Smooth muscle cell (in vitro differentiated cells): ENCODE measurements at regions not wholly inside any gene's neighbourhood (a gene's known extent, or its start where the extent isn't known, plus 50 kb on each side); places are given as distances from the start of the nearest gene placed in this dataset.
A peak's percentile ranks its signal among the peaks of the same experiment; 100 is the strongest.

Experiments
- DNase-seq: peaks from one replicate; lab custom pipeline; 2025; ENCODE audit not compliant: unreplicated experiment; lab: John Stamatoyannopoulos, UW
- H2AFZ ChIP-seq: fragments of 200-600 bp; sonication (generic); 2 replicates; pipeline ENCODE4 v1.6.0; 2016; ENCODE audit warnings: antibody characterized with exemption, low read depth, mild to moderate bottlenecking
- H3F3A ChIP-seq: fragments of 200-600 bp; sonication (generic); 2 replicates; pipeline ENCODE4 v1.6.0; 2017; ENCODE audit warnings: antibody characterized with exemption, low read depth
- H3K27ac ChIP-seq: fragments of 200-600 bp; sonication (generic); 2 replicates; pipeline ENCODE4 v1.5.1; 2016; ENCODE audit warnings: low read depth, mild to moderate bottlenecking
- H3K27me3 ChIP-seq: fragments of 200-600 bp; sonication (generic); 2 replicates; pipeline ENCODE4 v1.6.1; 2016; ENCODE audit warnings: low read depth, mild to moderate bottlenecking
- H3K36me3 ChIP-seq: fragments of 200-600 bp; sonication (generic); 2 replicates; pipeline ENCODE4 v1.5.1; 2016; ENCODE audit warnings: low read depth
- H3K4me1 ChIP-seq: fragments of 200-600 bp; sonication (generic); 2 replicates; pipeline ENCODE4 v1.5.1; 2016; ENCODE audit warnings: low read depth
- H3K4me2 ChIP-seq: fragments of 200-600 bp; sonication (generic); 2 replicates; pipeline ENCODE4 v1.6.0; 2016; ENCODE audit warnings: mild to moderate bottlenecking
- H3K4me3 ChIP-seq: fragments of 200-600 bp; sonication (generic); 2 replicates; pipeline ENCODE4 v1.5.1; 2016; ENCODE audit warnings: mild to moderate bottlenecking
- H3K79me2 ChIP-seq: fragments of 200-600 bp; sonication (generic); 2 replicates; pipeline ENCODE4 v1.6.0; 2016; ENCODE audit warnings: low read depth, mild to moderate bottlenecking
- H3K9ac ChIP-seq: fragments of 200-600 bp; sonication (generic); 2 replicates; pipeline ENCODE4 v1.6.0; 2016; ENCODE audit warnings: low read depth
- H3K9me3 ChIP-seq: fragments of 200-600 bp; sonication (generic); replicated peaks from 2 replicates; pipeline ENCODE4 v1.5.1; 2016; ENCODE audit warnings: low read depth
- H4K20me1 ChIP-seq: fragments of 200-600 bp; sonication (generic); 2 replicates; pipeline ENCODE4 v1.6.0; 2016; ENCODE audit warnings: low read depth
- CTCF ChIP-seq: fragments of 200-600 bp; sonication (generic); IDR thresholded peaks from 2 replicates; pipeline ENCODE4 v1.5.1; 2017; ENCODE audit warnings: borderline replicate concordance, mild to moderate bottlenecking, antibody characterized with exemption; ENCODE audit not compliant: insufficient read depth, poor library complexity, severe bottlenecking
- WGBS: methylation state at CpG from one replicate; pipeline ENCODE4 v1.1.7; 2016; ENCODE audit warnings: low lambda C conversion rate; 5-methylcytosine and 5-hydroxymethylcytosine counted together

GRCh38 chr13:105196052-105196451, 1339.4 kb downstream of the EFNB2 start:
- H3K9ac ChIP-seq = no peak overlapping the region
- no peaks in the 10 kb centered on the region for H3K9me3 ChIP-seq
- no peak overlapping the region for H3K4me2 ChIP-seq
- H4K20me1 ChIP-seq = no peaks in the 10 kb centered on the region
- peak overlapping the region; percentile 27 for H3K27ac ChIP-seq
- H2AFZ ChIP-seq = peak overlapping the region; percentile 48
- no peaks in the 10 kb centered on the region for H3K4me1 ChIP-seq
- WGBS = 59% methylated on average over 5 of the region's 5 CpGs
- no peaks in the 10 kb centered on the region for H3K27me3 ChIP-seq
- H3F3A ChIP-seq = no peaks in the 10 kb centered on the region
- H3K79me2 ChIP-seq = no peaks in the 10 kb centered on the region
- no peak overlapping the region for H3K4me3 ChIP-seq
- DNase-seq = no peak
- H3K36me3 ChIP-seq = no peaks in the 10 kb centered on the region
- TF ChIP-seq CTCF = no peak

GRCh38 chr13:105193026-105193425, 1342.4 kb downstream of the EFNB2 start:
- Histone ChIP-seq H3K36me3 (no peaks in the 10 kb centered on the region), H3K79me2 (no peaks in the 10 kb centered on the region), H2AFZ (no peak overlapping the region), H3K9me3 (no peaks in the 10 kb centered on the region), H3K27me3 (no peaks in the 10 kb centered on the region), H3K27ac (no peak overlapping the region), H3K4me2 (no peak overlapping the region), H3K9ac (no peak overlapping the region), H3K4me1 (no peaks in the 10 kb centered on the region), H3F3A (no peaks in the 10 kb centered on the region), H4K20me1 (no peaks in the 10 kb centered on the region), H3K4me3 (no peak overlapping the region)
- 95% methylated on average over 5 of the region's 5 CpGs for WGBS
- no peak for TF ChIP-seq CTCF
- DNase-seq = no peak

GRCh38 chr13:105184201-105184600, 1351.3 kb downstream of the EFNB2 start:
- Histone ChIP-seq H3K4me1 (no peaks in the 10 kb centered on the region), H3K36me3 (no peaks in the 10 kb centered on the region), H3K27ac (no peak overlapping the region), H3F3A (no peaks in the 10 kb centered on the region), H3K4me3 (no peak overlapping the region), H3K9me3 (no peaks in the 10 kb centered on the region), H3K79me2 (no peaks in the 10 kb centered on the region), H3K27me3 (no peaks in the 10 kb centered on the region), H4K20me1 (no peaks in the 10 kb centered on the region), H3K4me2 (no peak overlapping the region), H3K9ac (no peak overlapping the region), H2AFZ (no peak overlapping the region)
- TF ChIP-seq CTCF = no peak
- no peak for DNase-seq
- WGBS = 93% methylated on average over 3 of the region's 3 CpGs

- Histone ChIP-seq H2AFZ (no peak overlapping the region), H3K9me3 (no peaks in the 10 kb centered on the region), H3K9ac (no peak overlapping the region), H3K4me2 (no peak overlapping the region), H3K27me3 (no peaks in the 10 kb centered on the region), H3K36me3 (no peaks in the 10 kb centered on the region), H3K4me3 (no peak overlapping the region), H3K27ac (no peak overlapping the region), H4K20me1 (no peaks in the 10 kb centered on the region), H3K79me2 (no peaks in the 10 kb centered on the region), H3K4me1 (no peaks in the 10 kb centered on the region), H3F3A (no peaks in the 10 kb centered on the region)
- no peak for TF ChIP-seq CTCF
- 95% methylated on average over 3 of the region's 3 CpGs for WGBS
- DNase-seq = no peak
Observed at GRCh38 chr13:105177265-105177900, 1358.1 kb downstream of the EFNB2 start.
